K562 (cell line): ENCODE measurements at regions not wholly inside any gene's neighbourhood (a gene's known extent, or its start where the extent isn't known, plus 50 kb on each side); places are given as distances from the start of the nearest gene placed in this dataset.

ENCODE experiments used
- CC2D1A ChIP-seq: fragments of 450-650 bp; IDR thresholded peaks from 2 replicates; pipeline ENCODE4 v1.6.1; 2017; ENCODE audit warnings: mild to moderate bottlenecking
- GATAD2B ChIP-seq: fragments of 450-650 bp; IDR thresholded peaks from 2 replicates; pipeline ENCODE4 v1.6.1; 2017; ENCODE audit warnings: mild to moderate bottlenecking, borderline replicate concordance
- U2AF1 ChIP-seq: fragments of 200-400 bp; formaldehyde crosslinking; optimal IDR thresholded peaks from 2 replicates; pipeline ENCODE3; 2017; ENCODE audit warnings: mild to moderate bottlenecking, low read depth, low read length, moderate library complexity

DNA sequence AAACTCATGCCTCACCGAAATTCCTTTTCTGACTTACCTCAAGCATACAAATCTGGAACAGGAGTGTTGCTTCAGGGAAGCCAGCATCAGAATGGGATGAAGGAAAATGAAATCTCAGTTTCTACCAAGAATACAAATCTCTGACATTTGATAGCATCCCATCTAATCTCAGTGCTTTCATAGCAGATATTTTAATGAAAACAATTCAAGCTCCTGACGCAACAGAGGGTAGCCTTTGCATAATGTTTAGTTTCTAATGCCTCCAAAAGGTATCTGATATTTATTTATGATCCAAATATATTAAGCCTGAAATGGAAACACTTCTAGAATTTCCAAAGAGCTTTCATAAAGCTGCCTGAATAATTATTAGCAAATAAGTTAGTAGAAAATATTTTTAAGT lies 251.4 kb downstream of the DEPDC1B start:
- TF ChIP-seq U2AF1 (no peak), GATAD2B (no peak), CC2D1A (no peak)
